ENCODE measurements at regions not wholly inside any gene's neighbourhood (a gene's known extent, or its start where the extent isn't known, plus 50 kb on each side); places are given as distances from the start of the nearest gene placed in this dataset.
"Not testable (repeated sequence)": the region's sequence is repeated elsewhere in the genome, so short reads cannot be mapped to it uniquely, and the experiment has no call there.

- DNase-seq, result no peak
Observed at GRCh38 chr22:47329727-47330650, 567.5 kb downstream of the TBC1D22A start.

DNA sequence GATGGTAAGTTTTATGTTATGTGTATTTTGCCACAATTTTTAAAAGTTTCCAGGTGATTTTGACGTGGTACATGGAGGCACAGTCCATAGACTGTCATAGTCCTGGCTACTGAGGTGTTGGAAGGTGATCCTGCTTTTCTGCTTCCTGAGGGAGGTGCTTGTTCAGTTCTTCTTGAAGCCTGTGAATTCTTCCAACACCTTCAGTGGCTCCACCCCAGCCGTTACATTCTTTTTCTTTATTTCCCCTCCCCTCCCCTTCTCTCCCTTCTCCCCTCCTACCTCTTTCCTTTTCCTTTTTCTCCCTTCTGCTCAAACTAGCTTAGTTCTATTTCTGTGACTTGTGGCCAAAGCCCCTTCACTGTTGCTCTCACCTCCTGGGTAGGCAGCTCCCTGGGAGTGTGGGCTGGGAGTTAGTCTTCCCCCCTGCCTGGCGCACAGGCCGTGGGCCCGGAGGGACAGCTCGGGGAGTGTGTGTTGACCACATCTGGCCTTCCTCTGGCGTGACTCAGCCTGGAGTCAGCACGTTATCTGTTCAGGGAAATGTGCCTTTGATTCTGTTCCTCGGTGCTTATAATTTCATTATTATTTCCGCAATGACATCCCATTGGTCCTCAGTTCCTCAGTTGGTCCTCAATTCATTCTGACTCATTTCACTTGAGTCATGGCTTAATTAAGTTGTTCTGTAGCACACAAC lies 566.2 kb downstream of the TBC1D22A start:
- no peak for DNase-seq

DNA sequence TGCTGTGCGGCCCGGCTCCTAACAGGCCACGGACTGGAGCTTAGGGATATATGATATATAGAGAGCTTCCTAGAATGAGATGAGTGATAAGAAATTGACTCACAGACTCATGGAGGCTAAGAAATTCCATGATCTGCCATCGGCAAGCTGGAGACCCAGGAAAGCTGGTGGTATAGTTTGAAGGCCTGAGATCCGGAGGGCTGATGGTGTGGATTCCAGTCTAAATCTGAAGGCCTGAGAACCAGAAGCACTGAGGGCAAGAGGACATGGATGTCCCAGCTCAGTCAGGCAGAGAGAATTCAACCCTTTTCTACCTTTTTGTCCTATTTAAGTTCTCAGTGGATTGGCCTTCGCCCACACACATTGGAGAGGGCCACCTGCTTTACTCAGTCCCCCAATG lies 564.8 kb downstream of the TBC1D22A start:
- no peak for DNase-seq

- no peak for DNase-seq
Observed at GRCh38 chr22:47325249-47325648, 562.8 kb downstream of the TBC1D22A start.

GRCh38 chr22:47324435-47324990 lies 562.1 kb downstream of the TBC1D22A start:
- DNase-seq, result no peak

GRCh38 chr22:47323518-47323917 lies 561.1 kb downstream of the TBC1D22A start:
- DNase-seq, result no peak

DNA sequence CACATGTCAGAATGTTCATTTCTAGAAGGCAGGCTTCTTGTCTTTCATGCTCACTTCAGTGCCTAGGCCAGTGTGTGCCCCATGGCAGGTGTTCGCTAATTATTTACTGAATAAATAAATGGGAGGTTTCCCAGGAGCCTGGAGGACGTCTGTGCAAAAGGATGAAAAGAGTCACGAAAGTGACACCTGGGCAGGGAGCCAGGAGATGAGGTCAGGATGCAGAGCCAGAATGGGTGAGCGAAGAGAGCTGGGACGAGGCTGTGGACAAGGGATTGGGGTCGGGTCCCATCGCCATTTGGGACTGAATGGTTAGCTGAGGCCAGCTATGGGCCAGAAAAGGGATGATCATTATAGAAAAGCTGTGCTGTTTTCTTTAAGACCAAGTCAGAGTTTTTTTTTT lies 560.4 kb downstream of the TBC1D22A start:
- no peak for DNase-seq

GRCh38 chr22:47320560-47320959 lies 558.1 kb downstream of the TBC1D22A start:
- no peak for DNase-seq

GRCh38 chr22:47318041-47318737 lies 555.7 kb downstream of the TBC1D22A start:
- no peak for DNase-seq

GRCh38 chr22:47315862-47316419 lies 553.5 kb downstream of the TBC1D22A start:
- no peak for DNase-seq

DNA sequence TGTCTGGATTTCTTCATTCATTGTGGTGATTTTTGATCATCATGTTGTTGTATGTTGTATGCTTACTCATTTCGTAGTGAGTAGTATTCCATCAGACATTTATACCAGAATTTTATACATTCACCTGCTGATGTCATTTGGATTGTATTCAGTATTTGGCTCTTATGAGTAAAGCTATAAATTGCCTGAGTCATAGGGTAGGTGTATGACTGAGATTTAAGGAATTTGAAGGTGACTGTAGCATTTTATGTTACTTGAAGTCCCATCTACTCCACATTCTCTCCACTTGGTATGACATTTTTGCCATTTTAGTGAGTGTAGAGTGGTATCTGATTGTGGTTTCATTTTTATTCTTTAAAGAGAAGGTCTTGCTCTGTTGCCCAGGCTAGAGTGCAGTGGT lies 548.2 kb downstream of the TBC1D22A start:
- DNase-seq, result no peak

DNA sequence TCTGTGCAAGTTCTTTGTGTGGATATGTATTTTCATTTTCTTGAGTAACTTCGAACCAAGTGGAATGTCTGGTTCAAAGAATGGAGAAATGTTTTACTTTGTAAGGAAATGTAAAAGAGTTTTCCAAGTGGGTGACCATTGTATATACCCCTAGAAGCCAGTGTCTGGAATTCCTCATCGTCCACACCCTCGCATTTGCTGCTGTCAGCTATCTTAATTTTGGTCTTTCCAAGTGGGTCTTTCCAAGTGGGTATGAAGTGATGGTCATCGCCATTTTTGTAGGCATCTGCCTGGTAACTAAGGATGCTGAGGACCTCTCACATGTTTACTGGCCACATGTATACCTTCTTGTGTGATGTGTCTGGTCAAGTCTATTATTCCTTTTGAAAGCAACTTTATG lies 547.5 kb downstream of the TBC1D22A start:
- no peak for DNase-seq

GRCh38 chr22:47309476-47309875 lies 547.0 kb downstream of the TBC1D22A start:
- DNase-seq, result no peak

DNA sequence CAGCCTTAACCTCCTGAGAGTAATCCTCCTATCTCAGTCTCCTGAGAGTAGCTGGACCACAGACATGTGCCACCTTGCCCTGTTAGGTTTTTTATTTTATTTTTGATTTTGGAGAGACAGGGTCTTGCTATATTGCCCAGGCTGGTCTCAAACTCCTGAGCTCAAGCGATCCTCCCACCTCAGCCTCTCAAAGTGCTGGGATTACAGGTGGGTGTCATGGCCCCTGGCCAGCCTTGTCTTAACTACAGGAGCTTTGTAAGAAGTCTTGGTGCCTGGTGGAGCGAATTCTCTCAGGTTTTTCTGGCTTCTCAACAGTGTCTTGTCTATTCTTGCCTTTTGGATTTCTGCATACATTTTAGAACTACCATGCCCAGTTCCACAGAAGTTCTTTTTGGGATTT lies 546.4 kb downstream of the TBC1D22A start:
- no peak for DNase-seq

DNA sequence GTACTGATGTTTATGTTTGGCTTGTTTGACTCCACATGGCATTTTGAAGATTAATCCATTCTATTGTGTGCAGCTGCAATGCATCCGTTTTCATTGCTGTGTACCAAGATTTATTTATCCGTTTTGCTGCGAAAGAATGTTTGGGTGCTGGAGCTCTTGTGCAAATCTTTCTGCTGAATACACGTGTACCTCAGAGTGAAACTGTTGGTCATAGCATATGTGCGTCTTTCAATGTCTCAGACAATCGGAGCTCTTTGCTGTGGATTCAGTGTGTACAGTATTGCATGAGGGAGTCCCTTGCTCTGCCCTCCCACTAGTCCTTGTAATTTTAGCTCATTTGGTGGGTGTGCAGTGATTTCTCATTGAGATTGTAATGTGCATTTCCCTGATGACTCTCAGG lies 545.4 kb downstream of the TBC1D22A start:
- no peak for DNase-seq

- DNase-seq, result no peak
Observed at GRCh38 chr22:47307326-47307725, 544.9 kb downstream of the TBC1D22A start.

DNA sequence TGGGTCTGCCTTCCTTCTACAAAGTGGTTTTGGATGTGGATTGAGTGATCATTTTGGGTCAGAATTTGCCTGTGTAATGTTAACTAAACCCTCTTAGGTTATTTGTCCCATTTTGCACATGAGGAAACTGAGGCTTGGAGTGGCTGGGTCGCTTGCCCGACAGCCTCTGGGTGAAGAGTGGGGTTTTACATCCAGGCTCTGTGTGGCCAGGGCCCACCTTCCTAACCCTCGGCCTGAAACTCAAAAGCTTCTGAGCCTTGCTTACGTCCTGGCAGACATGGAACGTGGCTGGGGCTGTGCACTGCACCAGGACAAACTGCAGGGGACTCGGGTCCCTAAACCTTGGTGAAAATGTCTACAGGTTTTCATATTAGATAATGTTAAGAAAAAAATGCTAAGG lies 542.4 kb downstream of the TBC1D22A start:
- no peak for DNase-seq

- DNase-seq, result no peak
Observed at GRCh38 chr22:47304191-47304831, 541.9 kb downstream of the TBC1D22A start.

- no peak for DNase-seq
Observed at GRCh38 chr22:47303161-47303890, 540.9 kb downstream of the TBC1D22A start.

GRCh38 chr22:47302587-47302986 lies 540.1 kb downstream of the TBC1D22A start:
- not testable (repeated sequence) for DNase-seq

GRCh38 chr22:47301820-47302475 lies 539.5 kb downstream of the TBC1D22A start:
- DNase-seq, result no peak

Measured in stimulated activated CD4-positive, alpha-beta T cell treated with anti-CD3 and anti-CD28 coated beads, Interleukin-12 subunit alpha, Interleukin-12 subunit beta, amount 100 ng/mL, for 4 hours (primary cell).